Pancreas (tissue), 10 donors: ENCODE measurements at regions not wholly inside any gene's neighbourhood (a gene's known extent, or its start where the extent isn't known, plus 50 kb on each side); places are given as distances from the start of the nearest gene placed in this dataset.
A peak's percentile ranks its signal among the peaks of the same experiment; 100 is the strongest.

ENCODE experiments used
- ATAC-seq, 4 donors: fragments of 200-7000 bp; cut with Tn5 transposase; one replicate each; pipeline versions ENCODE4 v1.8.0 to v1.9.1; 2020; ENCODE audit warnings: mild to moderate bottlenecking in 4 of 4, moderate library complexity in 4 of 4
- DNase-seq, 6 donors: peaks; one replicate each; pipeline ENCODE4 v3.0.0-alpha.2; 2020
- FAIRE-seq: peaks from 2 replicates; lab custom pipeline; 2012; peaks lifted over from hg19 to GRCh38; lab: Jason Lieb, UNC
- H3K27ac ChIP-seq, 4 donors: fragments of 200-600 bp; sonication (generic); 1 replicate in 3 of 4; 2 replicates in 1 of 4; pipeline versions ENCODE4 v1.5.0 to v1.8.0; 2020
- H3K27me3 ChIP-seq, 4 donors: fragments of 200-600 bp; one replicate each; pipeline ENCODE4 v1.8.0; 2021
- H3K36me3 ChIP-seq, 3 donors: fragments of 200-600 bp; sonication (generic) in 1 of 3; one replicate each; pipeline versions ENCODE4 v1.5.0 to v1.8.0; 2020 to 2021
- H3K4me1 ChIP-seq, 3 donors: fragments of 200-600 bp; one replicate each; pipeline ENCODE4 v1.8.0; 2021
- H3K4me3 ChIP-seq, 4 donors: fragments of 200-600 bp; sonication (generic) in 2 of 4; one replicate each; pipeline versions ENCODE4 v1.5.0 to v1.8.0; 2020 to 2021
- H3K9me3 ChIP-seq, 4 donors: fragments of 200-600 bp; one replicate each; pipeline ENCODE4 v1.8.0; 2021
- WGBS, 2 donors: extraction: QIAGEN DNeasy Blood & Tissue Kit; methylation state at CpG; one replicate each; pipeline ENCODE4 v1.1.7; 2013; 5-methylcytosine and 5-hydroxymethylcytosine counted together
- intact Hi-C, 3 donors: fragments of 100-400 bp; cut with DNase I; formaldehyde crosslinking; loops; one replicate each; pipeline versions ENCODE4 v1.11.1 to v1.14.2; 2022
- TF ChIP-seq, protein P1 (sequence below), 4 donors: fragments of 200-600 bp; sonication (generic) in 3 of 4; IDR thresholded peaks; one replicate each; pipeline versions ENCODE4 v1.5.0 to v1.8.0; 2021; ENCODE audit warnings: antibody characterized with exemption in 4 of 4
- donor health status: healthy with polysubstance abuse.
- donor health status: DM: no; HTN: no; CAD: no; lungs with moderate emphysema.
- donor health status: DM: no; HTN: no; CAD: no.
- donor health status: control.
- donor health status: control.
- donor health status: Bipolar disorder and iron deficiency.
- donor health status: DM: yes; HTN: yes; CAD: no.
- donor health status: DM: no; HTN: no; CAD: no.
- donor health status: DM: no; HTN: no; CAD: no.
- donor health status: DM: yes; HTN: yes; CAD: no.

DNA sequence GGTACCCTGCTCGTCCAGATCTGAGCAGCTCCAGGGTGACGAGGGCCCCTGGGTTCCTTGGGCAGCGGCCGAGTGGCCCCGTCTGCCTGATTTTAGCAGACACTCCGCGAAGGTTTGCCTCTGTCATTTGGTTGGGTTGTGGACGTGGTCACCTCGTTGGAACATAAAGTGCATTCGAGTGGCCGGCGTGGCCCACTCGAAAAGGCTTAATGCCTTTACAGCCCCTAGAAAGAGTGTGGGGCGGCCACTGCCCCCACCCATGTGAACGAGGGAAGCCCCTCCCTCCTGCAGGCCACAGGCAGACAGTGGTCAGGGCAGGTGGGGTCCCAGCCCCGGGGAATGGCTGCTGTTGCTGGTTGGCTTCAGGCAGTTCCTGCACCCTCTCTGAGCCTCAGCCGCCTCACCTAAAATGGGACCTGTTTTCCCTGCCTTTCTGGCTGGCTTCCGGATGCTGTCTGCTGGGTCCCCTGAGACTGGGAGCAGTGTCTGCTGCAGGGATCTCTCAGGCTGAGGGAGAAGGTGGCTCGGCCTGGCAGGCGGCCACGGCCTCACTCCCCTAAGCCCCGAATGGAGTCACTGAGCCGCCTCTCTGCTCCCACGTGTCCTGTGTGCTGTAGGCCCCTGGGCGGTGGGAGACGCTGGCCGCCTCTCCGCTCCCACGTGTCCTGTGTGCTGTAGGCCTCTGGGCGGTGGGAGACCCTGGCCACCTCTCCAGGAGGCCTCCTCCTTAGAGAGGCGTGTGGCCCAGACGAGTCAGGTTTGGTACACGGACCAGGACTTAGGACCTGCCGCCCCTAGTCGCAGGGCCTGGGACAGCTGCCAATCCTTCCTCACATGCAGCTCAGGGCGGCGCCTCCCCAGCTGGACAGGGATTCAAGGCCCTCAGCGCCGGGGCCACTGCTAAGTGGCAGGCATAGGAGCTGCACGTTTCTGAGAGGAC is 233.0 kb downstream of the ERMARD start:
- Histone ChIP-seq H3K4me3 (no peak overlapping the region), H3K4me1 (no peaks in the 10 kb centered on the region), H3K36me3 (no peaks in the 10 kb centered on the region), H3K9me3 (no peaks in the 10 kb centered on the region), H3K27me3 (no peaks in the 10 kb centered on the region), H3K27ac (no peak overlapping the region)
- DNase-seq (peak in 1 of 6 donors; percentile 48), FAIRE-seq (no peak), ATAC-seq (no peak)
- TF ChIP-seq, protein P1, sequence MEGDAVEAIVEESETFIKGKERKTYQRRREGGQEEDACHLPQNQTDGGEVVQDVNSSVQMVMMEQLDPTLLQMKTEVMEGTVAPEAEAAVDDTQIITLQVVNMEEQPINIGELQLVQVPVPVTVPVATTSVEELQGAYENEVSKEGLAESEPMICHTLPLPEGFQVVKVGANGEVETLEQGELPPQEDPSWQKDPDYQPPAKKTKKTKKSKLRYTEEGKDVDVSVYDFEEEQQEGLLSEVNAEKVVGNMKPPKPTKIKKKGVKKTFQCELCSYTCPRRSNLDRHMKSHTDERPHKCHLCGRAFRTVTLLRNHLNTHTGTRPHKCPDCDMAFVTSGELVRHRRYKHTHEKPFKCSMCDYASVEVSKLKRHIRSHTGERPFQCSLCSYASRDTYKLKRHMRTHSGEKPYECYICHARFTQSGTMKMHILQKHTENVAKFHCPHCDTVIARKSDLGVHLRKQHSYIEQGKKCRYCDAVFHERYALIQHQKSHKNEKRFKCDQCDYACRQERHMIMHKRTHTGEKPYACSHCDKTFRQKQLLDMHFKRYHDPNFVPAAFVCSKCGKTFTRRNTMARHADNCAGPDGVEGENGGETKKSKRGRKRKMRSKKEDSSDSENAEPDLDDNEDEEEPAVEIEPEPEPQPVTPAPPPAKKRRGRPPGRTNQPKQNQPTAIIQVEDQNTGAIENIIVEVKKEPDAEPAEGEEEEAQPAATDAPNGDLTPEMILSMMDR (IDR thresholded peaks at IDR 0.05), result no peak
- intact Hi-C loops, result no loop called here
- 79 to 82% methylated on average over 35 to 40 of the region's 40 CpGs for WGBS, 2 donors

DNA sequence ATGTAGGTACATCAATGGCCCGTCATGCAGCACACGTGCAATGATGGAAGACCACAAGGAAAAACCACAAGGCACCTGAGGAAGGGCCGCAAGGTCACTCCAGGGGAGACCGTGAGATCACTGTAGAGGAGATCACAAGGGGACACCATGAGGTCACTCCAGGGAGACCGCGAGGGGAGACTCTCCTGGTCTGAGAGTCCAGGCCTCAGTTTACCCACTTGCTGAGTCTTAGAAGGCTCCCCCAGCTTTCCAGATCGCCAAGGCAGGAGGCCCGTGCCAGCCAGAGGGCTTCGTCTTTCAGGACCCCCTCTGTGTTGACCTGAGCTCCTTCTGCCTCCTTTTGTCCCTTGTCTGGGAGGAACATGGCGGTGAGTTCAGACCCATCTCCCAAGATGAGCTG is 232.2 kb downstream of the ERMARD start:
- WGBS, 2 donors, result 90 to 97% methylated on average over 10 of the region's 10 CpGs
- Histone ChIP-seq H3K27ac (no peak overlapping the region), H3K36me3 (no peaks in the 10 kb centered on the region), H3K4me3 (no peak overlapping the region), H3K9me3 (no peaks in the 10 kb centered on the region), H3K4me1 (no peaks in the 10 kb centered on the region), H3K27me3 (no peaks in the 10 kb centered on the region)
- no peak for ATAC-seq
- TF ChIP-seq, protein P1 (IDR thresholded peaks at IDR 0.05), result no peak
- peak in 1 of 6 donors; percentile 26 for DNase-seq
- no peak for FAIRE-seq
- intact Hi-C loops, result no loop called here

DNA sequence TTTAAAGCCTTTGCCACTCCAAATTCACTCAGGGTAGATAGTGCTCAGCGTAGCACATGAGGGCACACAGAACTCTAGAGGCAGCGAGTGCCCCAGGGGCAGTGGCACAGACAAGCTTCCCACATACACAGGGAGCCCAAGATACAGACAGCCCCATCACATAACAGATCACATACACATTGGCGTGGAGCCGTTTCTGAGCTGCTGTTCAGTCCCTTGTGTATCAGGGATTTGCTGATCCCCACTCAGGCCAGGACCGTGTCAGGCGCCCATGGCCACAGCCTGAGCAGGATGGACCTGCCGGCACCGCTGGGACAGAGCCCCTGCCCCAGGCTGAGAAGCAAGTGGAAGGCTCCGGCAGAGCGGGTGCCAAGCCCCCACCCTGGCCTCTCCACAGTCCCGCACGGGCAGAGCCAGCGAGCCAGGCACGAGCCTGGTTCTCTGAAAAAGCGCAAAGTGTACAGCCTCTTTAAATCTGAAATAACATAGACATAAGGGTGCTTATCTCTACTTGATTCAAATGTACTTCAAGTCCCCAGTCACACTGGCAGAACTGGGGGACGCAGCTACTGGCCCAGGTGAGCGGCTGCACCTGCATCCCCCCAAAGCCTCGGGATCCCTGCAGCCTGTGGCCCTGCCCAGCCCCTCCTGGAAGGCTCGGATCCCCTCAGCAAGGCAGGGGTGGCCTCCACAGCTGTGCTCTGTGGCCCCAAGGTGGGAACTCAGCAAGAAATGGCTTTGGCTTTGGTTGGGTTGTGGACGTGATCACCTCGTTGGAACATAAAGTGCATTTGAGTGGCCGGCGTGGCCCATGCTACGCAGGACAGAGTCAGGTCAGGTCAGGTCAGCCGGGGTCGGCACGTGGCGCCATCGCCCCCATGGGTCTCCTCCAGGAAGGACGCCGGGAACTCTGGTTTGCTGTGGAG is 231.3 kb downstream of the ERMARD start:
- WGBS, 2 donors, result 80 to 88% methylated on average over 31 of the region's 31 CpGs
- TF ChIP-seq, protein P1 (IDR thresholded peaks at IDR 0.05), result no peak
- H3K9me3 ChIP-seq, result no peaks in the 10 kb centered on the region
- ATAC-seq (no peak), FAIRE-seq (no peak), DNase-seq (peak in 1 of 6 donors; percentile 43)
- H3K4me1 ChIP-seq, result no peaks in the 10 kb centered on the region
- intact Hi-C loops, result no loop called here
- no peak overlapping the region for H3K27ac ChIP-seq
- H3K36me3 ChIP-seq, result no peaks in the 10 kb centered on the region
- H3K27me3 ChIP-seq, result no peaks in the 10 kb centered on the region
- no peak overlapping the region for H3K4me3 ChIP-seq

DNA sequence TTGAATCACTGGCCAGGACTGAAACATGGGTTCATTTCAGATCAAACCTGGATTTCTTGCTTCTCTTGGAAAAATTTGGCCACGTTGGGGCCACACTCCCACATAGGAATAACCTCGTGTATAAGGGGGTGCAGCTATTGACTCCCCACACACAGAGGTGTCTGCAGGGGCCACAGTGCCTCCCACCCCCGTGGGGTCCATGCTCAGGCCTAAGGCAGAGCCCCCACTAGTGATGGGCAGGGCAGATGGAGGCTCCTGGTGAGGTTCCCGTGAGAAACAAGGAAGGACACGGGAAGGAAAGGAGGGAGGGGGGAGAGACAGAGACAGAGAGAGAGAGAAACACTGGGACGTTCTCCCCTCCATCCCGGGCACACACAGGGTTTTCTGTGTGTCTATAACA is 230.5 kb downstream of the ERMARD start:
- no peaks in the 10 kb centered on the region for H3K4me1 ChIP-seq
- FAIRE-seq, result no peak

More for the DNA sequence above, 230.5 kb downstream of the ERMARD start:
- intact Hi-C loops, result no loop called here
- Histone ChIP-seq H3K36me3 (no peaks in the 10 kb centered on the region), H3K9me3 (no peaks in the 10 kb centered on the region), H3K27ac (no peak overlapping the region), H3K4me3 (no peak overlapping the region), H3K27me3 (no peaks in the 10 kb centered on the region)
- WGBS, 2 donors, result 47 to 61% methylated on average over 7 of the region's 7 CpGs
- TF ChIP-seq, protein P1 (IDR thresholded peaks at IDR 0.05), result no peak
- DNase-seq, result no peak
- ATAC-seq, result no peak
